ENCODE measurements at regions not wholly inside any gene's neighbourhood (a gene's known extent, or its start where the extent isn't known, plus 50 kb on each side); places are given as distances from the start of the nearest gene placed in this dataset.

- no peak for TF ChIP-seq CTCF (IDR thresholded peaks at IDR 0.05; ENCODE audit: low read depth, low read length, missing control alignments)
- no peak overlapping the region for H3K4me3 ChIP-seq (ENCODE audit: low read depth, low read length)
- in situ Hi-C loops (cut with HindIII; ENCODE audit: low sequenced_read_pairs) = no loop called here
- no peak for DNase-seq (ENCODE audit: low read depth)
Observed at GRCh38 chr7:156579566-156579965, 61.0 kb upstream of the RNF32 start.

- no peak for TF ChIP-seq CTCF (IDR thresholded peaks at IDR 0.05; ENCODE audit: low read depth, low read length, missing control alignments)
- no peak overlapping the region for H3K4me3 ChIP-seq (ENCODE audit: low read depth, low read length)
- in situ Hi-C loops (cut with HindIII; ENCODE audit: low sequenced_read_pairs) = no loop called here
- DNase-seq (ENCODE audit: low read depth) = no peak
Observed at GRCh38 chr7:156578978-156579430, 61.6 kb upstream of the RNF32 start.

- H3K4me3 ChIP-seq (ENCODE audit: low read depth, low read length) = no peak overlapping the region
- no peak for TF ChIP-seq CTCF (IDR thresholded peaks at IDR 0.05; ENCODE audit: low read depth, low read length, missing control alignments)
- DNase-seq (ENCODE audit: low read depth) = no peak
- in situ Hi-C loops (cut with HindIII; ENCODE audit: low sequenced_read_pairs) = no loop called here
Observed at GRCh38 chr7:156578578-156578940, 62.0 kb upstream of the RNF32 start.

GRCh38 chr7:156577645-156578577 is 62.7 kb upstream of the RNF32 start:
- H3K4me3 ChIP-seq (ENCODE audit: low read depth, low read length) = no peak overlapping the region
- DNase-seq (ENCODE audit: low read depth) = no peak
- no peak for TF ChIP-seq CTCF (IDR thresholded peaks at IDR 0.05; ENCODE audit: low read depth, low read length, missing control alignments)
- in situ Hi-C loops (cut with HindIII; ENCODE audit: low sequenced_read_pairs) = no loop called here

GRCh38 chr7:156576216-156577058 is 64.1 kb upstream of the RNF32 start:
- no peak for TF ChIP-seq CTCF (IDR thresholded peaks at IDR 0.05; ENCODE audit: low read depth, low read length, missing control alignments)
- no peak for DNase-seq (ENCODE audit: low read depth)
- in situ Hi-C loops (cut with HindIII; ENCODE audit: low sequenced_read_pairs) = no loop called here
- no peak overlapping the region for H3K4me3 ChIP-seq (ENCODE audit: low read depth, low read length)

GRCh38 chr7:156568258-156568657 is 72.3 kb upstream of the RNF32 start:
- DNase-seq (ENCODE audit: low read depth) = no peak
- no peak overlapping the region for H3K4me3 ChIP-seq (ENCODE audit: low read depth, low read length)
- in situ Hi-C loops (cut with HindIII; ENCODE audit: low sequenced_read_pairs) = no loop called here
- no peak for TF ChIP-seq CTCF (IDR thresholded peaks at IDR 0.05; ENCODE audit: low read depth, low read length, missing control alignments)

All from astrocyte of the cerebellum (primary cell).